HCT116 (cell line): ENCODE measurements at regions not wholly inside any gene's neighbourhood (a gene's known extent, or its start where the extent isn't known, plus 50 kb on each side); places are given as distances from the start of the nearest gene placed in this dataset.

ENCODE experiments used
- ATAC-seq: fragments of 200-7000 bp; cut with Tn5 transposase; 2 replicates; pipeline ENCODE4 v1.9.1; 2020; ENCODE audit warnings: mild to moderate bottlenecking, moderate library complexity
- BruUV-seq: library from RNA; stranded (reverse); fragments of 400-500 nt; replicated peaks from 2 replicates; lab custom pipeline; 2021; lab: Mats Ljungman, UMichigan
- CTCF ChIA-PET: fragments of 300-600 bp; sonication (Branson Sonifier 250); formaldehyde crosslinking; loops from one replicate; lab custom pipeline; 2021; ENCODE audit warnings: antibody characterized with exemption; lab: Charles Lee
- POLR2A ChIA-PET: fragments of 300-600, 350-600 bp; sonication (Branson Sonifier 250); formaldehyde crosslinking; loops from one replicate; lab custom pipeline; 2021; ENCODE audit warnings: antibody characterized with exemption; lab: Charles Lee
- RAD21 ChIA-PET, 2 experiments: fragments of 300-600 bp; sonication (Branson Sonifier 250); formaldehyde crosslinking; loops; one replicate each; lab custom pipeline; 2023; ENCODE audit warnings: low total read pairs in 2 of 2; ENCODE audit not compliant: uncharacterized antibody in 2 of 2, unreplicated experiment in 2 of 2, low non-redundant PET in 1 of 2; lab: Charles Lee
- DNase-seq: peaks from one replicate; pipeline ENCODE4 v3.0.0-alpha.2; 2010; ENCODE audit warnings: low read depth, low spot score
- H2AFZ ChIP-seq: fragments of 200-600 bp; shearing (Covaris generic), sonication (generic); 2 replicates; pipeline ENCODE4 v1.6.1; 2017; ENCODE audit warnings: low read depth, mixed run types, mixed read lengths, antibody characterized with exemption, low read length; ENCODE audit not compliant: poor library complexity, severe bottlenecking
- H3K27ac ChIP-seq: 2 replicates; pipeline ENCODE4 v1.5.1; 2012; ENCODE audit warnings: low read depth, low read length
- H3K27me3 ChIP-seq: fragments of 200-600 bp; sonication (generic); 2 replicates; pipeline ENCODE4 v1.6.1; 2016; ENCODE audit warnings: mixed run types, low read length, mixed read lengths; ENCODE audit not compliant: insufficient read depth
- H3K36me3 ChIP-seq, 2 experiments: fragments of 200-500 bp in 1 of 2; fragments of 200-600 bp in 1 of 2; sonication (Bioruptor generic) in 1 of 2; sonication (generic) in 1 of 2; 2 replicates each; pipeline versions ENCODE4 v1.5.1 to v1.6.1; 2014 to 2016; ENCODE audit warnings: low read length in 2 of 2, inconsistent platforms in 1 of 2, mixed read lengths in 1 of 2, mixed run types in 1 of 2; ENCODE audit not compliant: insufficient read depth in 2 of 2, control insufficient read depth in 1 of 2
- H3K4me1 ChIP-seq, 2 experiments: fragments of 200-600 bp in 1 of 2; sonication (generic) in 1 of 2; 2 replicates each; pipeline versions ENCODE4 v1.5.1 to v1.6.1; 2012 to 2017; ENCODE audit warnings: low read length in 2 of 2, inconsistent platforms in 1 of 2, mild to moderate bottlenecking in 1 of 2, mixed read lengths in 1 of 2, mixed run types in 1 of 2, moderate library complexity in 1 of 2; ENCODE audit not compliant: insufficient read depth in 2 of 2, control insufficient read depth in 1 of 2
- H3K4me2 ChIP-seq: fragments of 200-600 bp; sonication (generic); 2 replicates; pipeline ENCODE4 v1.6.1; 2017; ENCODE audit warnings: mixed run types, low read length, mixed read lengths
- H3K4me3 ChIP-seq, 2 experiments: fragments of 200-600 bp in 1 of 2; sonication (generic) in 1 of 2; replicated peaks in 1 of 2; 2 replicates each; pipeline ENCODE4 v1.5.1; 2011 to 2016; ENCODE audit warnings: low read length in 2 of 2, control low read depth in 1 of 2, low read depth in 1 of 2, mild to moderate bottlenecking in 1 of 2, mixed read lengths in 1 of 2, mixed run types in 1 of 2
- H3K79me2 ChIP-seq: fragments of 200-600 bp; sonication (generic); 2 replicates; pipeline ENCODE4 v1.6.1; 2017; ENCODE audit warnings: mild to moderate bottlenecking, mixed run types, low read length, moderate library complexity, mixed read lengths; ENCODE audit not compliant: insufficient read depth
- H3K9ac ChIP-seq: fragments of 200-600 bp; sonication (generic); 2 replicates; pipeline ENCODE4 v1.6.1; 2016; ENCODE audit warnings: low read length, mixed read lengths
- H3K9me2 ChIP-seq: fragments of 200-600 bp; sonication (generic), shearing (Covaris generic); 2 replicates; pipeline ENCODE4 v1.6.1; 2017; ENCODE audit warnings: mixed run types, mild to moderate bottlenecking, moderate library complexity; ENCODE audit not compliant: insufficient read depth
- H3K9me3 ChIP-seq, 2 experiments: fragments of 200-500 bp in 1 of 2; fragments of 200-600 bp in 1 of 2; sonication (Bioruptor generic) in 1 of 2; sonication (generic) in 1 of 2; 2 replicates each; pipeline ENCODE4 v1.6.1; 2014 to 2017; ENCODE audit warnings: low read length in 2 of 2, mixed read lengths in 2 of 2, inconsistent platforms in 1 of 2, low read depth in 1 of 2, mild to moderate bottlenecking in 1 of 2, mixed run types in 1 of 2, moderate library complexity in 1 of 2; ENCODE audit not compliant: control insufficient read depth in 1 of 2, insufficient read depth in 1 of 2
- H4K20me1 ChIP-seq: fragments of 200-600 bp; sonication (generic), shearing (Covaris generic); 2 replicates; pipeline ENCODE4 v1.6.1; 2017; ENCODE audit warnings: mixed run types, mild to moderate bottlenecking, moderate library complexity; ENCODE audit not compliant: insufficient read depth
- CBX3 ChIP-seq: IDR thresholded peaks from 2 replicates; pipeline ENCODE4 v1.6.1; 2012; ENCODE audit warnings: low read depth
- EGR1 ChIP-seq: IDR thresholded peaks from 2 replicates; pipeline ENCODE4 v1.6.1; 2012; ENCODE audit warnings: low read depth
- EZH2phosphoT487 ChIP-seq: fragments of 200-600 bp; IDR thresholded peaks from 2 replicates; pipeline ENCODE4 v1.6.1; 2018; ENCODE audit warnings: antibody characterized with exemption, borderline replicate concordance
- FOSL1 ChIP-seq: IDR thresholded peaks from 2 replicates; pipeline ENCODE4 v1.6.1; 2012; ENCODE audit warnings: low read depth
- POLR2AphosphoS5 ChIP-seq: IDR thresholded peaks from 2 replicates; pipeline ENCODE4 v1.6.1; 2011; ENCODE audit warnings: mild to moderate bottlenecking, low read depth, low read length, moderate library complexity
- RAD21 ChIP-seq: IDR thresholded peaks from 2 replicates; pipeline ENCODE4 v1.6.1; 2012; ENCODE audit warnings: low read depth, mild to moderate bottlenecking
- SIN3A ChIP-seq: IDR thresholded peaks from 2 replicates; pipeline ENCODE4 v1.6.1; 2012; ENCODE audit warnings: low read depth
- SP1 ChIP-seq: IDR thresholded peaks from 2 replicates; pipeline ENCODE4 v1.6.1; 2012; ENCODE audit warnings: low read depth
- SRF ChIP-seq: IDR thresholded peaks from 2 replicates; pipeline ENCODE4 v1.6.1; 2012; ENCODE audit warnings: low read depth
- TCF7L2 ChIP-seq: IDR thresholded peaks from 2 replicates; pipeline ENCODE4 v1.7.0; 2011; ENCODE audit warnings: borderline replicate concordance, inconsistent platforms; ENCODE audit not compliant: insufficient read depth, insufficient read length; ENCODE audit errors: extremely low read depth
- YY1 ChIP-seq: IDR thresholded peaks from 2 replicates; pipeline ENCODE4 v1.6.1; 2011; ENCODE audit warnings: low read length, low read depth, moderate library complexity, mild to moderate bottlenecking; ENCODE audit not compliant: insufficient replicate concordance; ENCODE audit errors: extremely low read depth
- ZFX ChIP-seq: fragments of 450-650 bp; IDR thresholded peaks from 2 replicates; pipeline ENCODE4 v1.6.1; 2017
- ZNF274 ChIP-seq: fragments of 200-500 bp; sonication (Bioruptor generic); IDR thresholded peaks from 2 replicates; pipeline ENCODE4 v1.6.1; 2014; ENCODE audit warnings: mild to moderate bottlenecking, low read depth, low read length, inconsistent platforms
- intact Hi-C: fragments of 100-400 bp; cut with micrococcal nuclease; formaldehyde crosslinking; loops from 2 replicates; pipeline ENCODE4 v1.10.0; 2022
- TF ChIP-seq, protein P1 (sequence below): IDR thresholded peaks from 2 replicates; pipeline ENCODE4 v1.6.1; 2012
- TF ChIP-seq, protein P2 (sequence below): IDR thresholded peaks from 2 replicates; pipeline ENCODE4 v1.6.1; 2012; ENCODE audit warnings: low read depth
- TF ChIP-seq, protein P3 (sequence below): IDR thresholded peaks from 2 replicates; pipeline ENCODE4 v1.6.1; 2012

DNA sequence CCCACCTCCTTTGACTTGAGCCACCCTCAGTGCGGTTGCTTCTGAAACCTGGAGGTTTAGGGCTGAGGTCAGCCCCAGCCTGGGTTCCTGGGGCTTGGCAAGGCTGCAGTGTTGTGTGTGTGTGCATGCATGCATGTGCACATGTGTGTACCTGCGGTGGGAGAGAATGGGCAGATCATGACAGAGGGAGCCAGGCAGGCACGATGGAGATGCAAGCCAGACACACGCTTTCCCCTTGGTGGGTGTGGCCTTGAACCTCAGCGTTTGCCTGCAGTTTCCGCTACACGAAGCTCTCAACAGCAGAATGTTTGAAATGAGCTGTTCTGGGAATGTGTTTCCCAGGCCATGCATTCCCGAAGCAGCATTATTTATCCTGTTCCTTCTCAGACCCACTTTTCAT is 65.9 kb upstream of the RAPGEF1 start:
- no peak overlapping the region for H3K4me2 ChIP-seq
- ChIA-PET CTCF (no interaction called here), POLR2A (no interaction called here), RAD21 (no interaction called here)
- DNase-seq (no peak), ATAC-seq (no peak)
- no peaks in the 10 kb centered on the region for H3K79me2 ChIP-seq
- no peak overlapping the region for H3K4me3 ChIP-seq
- no peaks in the 10 kb centered on the region for H3K36me3 ChIP-seq
- no peak overlapping the region for H2AFZ ChIP-seq
- no peak for TF ChIP-seq EZH2phosphoT487
- no peak for TF ChIP-seq POLR2AphosphoS5
- TF ChIP-seq, protein P1, sequence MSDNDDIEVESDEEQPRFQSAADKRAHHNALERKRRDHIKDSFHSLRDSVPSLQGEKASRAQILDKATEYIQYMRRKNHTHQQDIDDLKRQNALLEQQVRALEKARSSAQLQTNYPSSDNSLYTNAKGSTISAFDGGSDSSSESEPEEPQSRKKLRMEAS, result no peak
- no peak for TF ChIP-seq ZFX
- TF ChIP-seq, protein P2, sequence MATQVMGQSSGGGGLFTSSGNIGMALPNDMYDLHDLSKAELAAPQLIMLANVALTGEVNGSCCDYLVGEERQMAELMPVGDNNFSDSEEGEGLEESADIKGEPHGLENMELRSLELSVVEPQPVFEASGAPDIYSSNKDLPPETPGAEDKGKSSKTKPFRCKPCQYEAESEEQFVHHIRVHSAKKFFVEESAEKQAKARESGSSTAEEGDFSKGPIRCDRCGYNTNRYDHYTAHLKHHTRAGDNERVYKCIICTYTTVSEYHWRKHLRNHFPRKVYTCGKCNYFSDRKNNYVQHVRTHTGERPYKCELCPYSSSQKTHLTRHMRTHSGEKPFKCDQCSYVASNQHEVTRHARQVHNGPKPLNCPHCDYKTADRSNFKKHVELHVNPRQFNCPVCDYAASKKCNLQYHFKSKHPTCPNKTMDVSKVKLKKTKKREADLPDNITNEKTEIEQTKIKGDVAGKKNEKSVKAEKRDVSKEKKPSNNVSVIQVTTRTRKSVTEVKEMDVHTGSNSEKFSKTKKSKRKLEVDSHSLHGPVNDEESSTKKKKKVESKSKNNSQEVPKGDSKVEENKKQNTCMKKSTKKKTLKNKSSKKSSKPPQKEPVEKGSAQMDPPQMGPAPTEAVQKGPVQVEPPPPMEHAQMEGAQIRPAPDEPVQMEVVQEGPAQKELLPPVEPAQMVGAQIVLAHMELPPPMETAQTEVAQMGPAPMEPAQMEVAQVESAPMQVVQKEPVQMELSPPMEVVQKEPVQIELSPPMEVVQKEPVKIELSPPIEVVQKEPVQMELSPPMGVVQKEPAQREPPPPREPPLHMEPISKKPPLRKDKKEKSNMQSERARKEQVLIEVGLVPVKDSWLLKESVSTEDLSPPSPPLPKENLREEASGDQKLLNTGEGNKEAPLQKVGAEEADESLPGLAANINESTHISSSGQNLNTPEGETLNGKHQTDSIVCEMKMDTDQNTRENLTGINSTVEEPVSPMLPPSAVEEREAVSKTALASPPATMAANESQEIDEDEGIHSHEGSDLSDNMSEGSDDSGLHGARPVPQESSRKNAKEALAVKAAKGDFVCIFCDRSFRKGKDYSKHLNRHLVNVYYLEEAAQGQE, result no peak
- no peak for TF ChIP-seq FOSL1
- TF ChIP-seq ZNF274, result no peak
- no peak for TF ChIP-seq SP1
- TF ChIP-seq YY1, result no peak
- TF ChIP-seq SIN3A, result no peak
- no peak for TF ChIP-seq EGR1
- TF ChIP-seq SRF, result no peak
- no peak for TF ChIP-seq RAD21
- no peak for TF ChIP-seq CBX3
- TF ChIP-seq TCF7L2, result no peak
- TF ChIP-seq, protein P3, sequence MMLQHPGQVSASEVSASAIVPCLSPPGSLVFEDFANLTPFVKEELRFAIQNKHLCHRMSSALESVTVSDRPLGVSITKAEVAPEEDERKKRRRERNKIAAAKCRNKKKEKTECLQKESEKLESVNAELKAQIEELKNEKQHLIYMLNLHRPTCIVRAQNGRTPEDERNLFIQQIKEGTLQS, result no peak
- no peaks in the 10 kb centered on the region for H4K20me1 ChIP-seq
- H3K9me2 ChIP-seq, result no peaks in the 10 kb centered on the region
- H3K9me3 ChIP-seq, result no peaks in the 10 kb centered on the region
- intact Hi-C loops, result no loop called here
- H3K4me1 ChIP-seq, result no peaks in the 10 kb centered on the region
- no peak overlapping the region for H3K9ac ChIP-seq
- no peak overlapping the region for H3K27ac ChIP-seq
- peaks cover 25% of the 10 kb centered on the region for H3K27me3 ChIP-seq
- BruUV-seq, result no TSS peak
